GM23338 (cell line): ENCODE measurements at regions not wholly inside any gene's neighbourhood (a gene's known extent, or its start where the extent isn't known, plus 50 kb on each side); places are given as distances from the start of the nearest gene placed in this dataset.

Source experiments
- EZH2 ChIP-seq: fragments of 200-600 bp; sonication (generic); IDR thresholded peaks from one replicate; pipeline ENCODE4 v1.8.0; 2017; ENCODE audit warnings: antibody characterized with exemption, mild to moderate bottlenecking, low read depth; ENCODE audit not compliant: unreplicated experiment
- EZH2phosphoT487 ChIP-seq: fragments of 200-600 bp; sonication (generic); IDR thresholded peaks from one replicate; pipeline ENCODE4 v1.8.1; 2018; ENCODE audit warnings: antibody characterized with exemption; ENCODE audit not compliant: unreplicated experiment
- JUNB ChIP-seq: IDR thresholded peaks from one replicate; pipeline ENCODE4 v1.6.1; 2016; ENCODE audit warnings: antibody characterized with exemption; ENCODE audit not compliant: unreplicated experiment
- TF ChIP-seq, protein P1 (sequence below): fragments of 250-450 bp; sonication (Bioruptor Pico); IDR thresholded peaks from 2 replicates; pipeline ENCODE4 v1.5.0; 2020; ENCODE audit warnings: mild to moderate bottlenecking, moderate library complexity
- TF ChIP-seq, protein P2 (sequence below): IDR thresholded peaks from one replicate; pipeline ENCODE4 v1.6.1; 2018; ENCODE audit warnings: antibody characterized with exemption; ENCODE audit not compliant: unreplicated experiment
- TF ChIP-seq, protein P3 (sequence below): IDR thresholded peaks from 2 replicates; pipeline ENCODE4 v1.6.1; 2016; ENCODE audit warnings: antibody characterized with exemption

DNA sequence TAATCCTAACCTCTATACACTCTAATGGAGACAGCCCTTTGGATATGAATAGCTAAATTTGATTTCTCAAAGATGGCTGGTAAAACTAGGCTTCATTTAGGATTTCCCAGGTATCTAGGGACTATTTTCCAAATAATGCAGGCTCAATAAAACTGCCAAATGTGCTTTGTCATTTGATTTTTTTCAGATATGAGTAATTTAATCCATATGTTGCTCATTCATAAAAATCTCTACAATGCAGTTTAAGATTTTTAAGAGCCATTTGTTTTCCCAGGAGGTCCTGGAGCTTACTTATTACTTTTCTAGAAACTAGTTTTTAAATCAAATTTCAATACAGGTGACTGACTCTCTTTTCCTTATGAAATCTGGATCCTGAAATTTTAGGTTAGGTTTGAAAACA, 349.3 kb upstream of the SLC24A2 start (continued):
- TF ChIP-seq, protein P1, sequence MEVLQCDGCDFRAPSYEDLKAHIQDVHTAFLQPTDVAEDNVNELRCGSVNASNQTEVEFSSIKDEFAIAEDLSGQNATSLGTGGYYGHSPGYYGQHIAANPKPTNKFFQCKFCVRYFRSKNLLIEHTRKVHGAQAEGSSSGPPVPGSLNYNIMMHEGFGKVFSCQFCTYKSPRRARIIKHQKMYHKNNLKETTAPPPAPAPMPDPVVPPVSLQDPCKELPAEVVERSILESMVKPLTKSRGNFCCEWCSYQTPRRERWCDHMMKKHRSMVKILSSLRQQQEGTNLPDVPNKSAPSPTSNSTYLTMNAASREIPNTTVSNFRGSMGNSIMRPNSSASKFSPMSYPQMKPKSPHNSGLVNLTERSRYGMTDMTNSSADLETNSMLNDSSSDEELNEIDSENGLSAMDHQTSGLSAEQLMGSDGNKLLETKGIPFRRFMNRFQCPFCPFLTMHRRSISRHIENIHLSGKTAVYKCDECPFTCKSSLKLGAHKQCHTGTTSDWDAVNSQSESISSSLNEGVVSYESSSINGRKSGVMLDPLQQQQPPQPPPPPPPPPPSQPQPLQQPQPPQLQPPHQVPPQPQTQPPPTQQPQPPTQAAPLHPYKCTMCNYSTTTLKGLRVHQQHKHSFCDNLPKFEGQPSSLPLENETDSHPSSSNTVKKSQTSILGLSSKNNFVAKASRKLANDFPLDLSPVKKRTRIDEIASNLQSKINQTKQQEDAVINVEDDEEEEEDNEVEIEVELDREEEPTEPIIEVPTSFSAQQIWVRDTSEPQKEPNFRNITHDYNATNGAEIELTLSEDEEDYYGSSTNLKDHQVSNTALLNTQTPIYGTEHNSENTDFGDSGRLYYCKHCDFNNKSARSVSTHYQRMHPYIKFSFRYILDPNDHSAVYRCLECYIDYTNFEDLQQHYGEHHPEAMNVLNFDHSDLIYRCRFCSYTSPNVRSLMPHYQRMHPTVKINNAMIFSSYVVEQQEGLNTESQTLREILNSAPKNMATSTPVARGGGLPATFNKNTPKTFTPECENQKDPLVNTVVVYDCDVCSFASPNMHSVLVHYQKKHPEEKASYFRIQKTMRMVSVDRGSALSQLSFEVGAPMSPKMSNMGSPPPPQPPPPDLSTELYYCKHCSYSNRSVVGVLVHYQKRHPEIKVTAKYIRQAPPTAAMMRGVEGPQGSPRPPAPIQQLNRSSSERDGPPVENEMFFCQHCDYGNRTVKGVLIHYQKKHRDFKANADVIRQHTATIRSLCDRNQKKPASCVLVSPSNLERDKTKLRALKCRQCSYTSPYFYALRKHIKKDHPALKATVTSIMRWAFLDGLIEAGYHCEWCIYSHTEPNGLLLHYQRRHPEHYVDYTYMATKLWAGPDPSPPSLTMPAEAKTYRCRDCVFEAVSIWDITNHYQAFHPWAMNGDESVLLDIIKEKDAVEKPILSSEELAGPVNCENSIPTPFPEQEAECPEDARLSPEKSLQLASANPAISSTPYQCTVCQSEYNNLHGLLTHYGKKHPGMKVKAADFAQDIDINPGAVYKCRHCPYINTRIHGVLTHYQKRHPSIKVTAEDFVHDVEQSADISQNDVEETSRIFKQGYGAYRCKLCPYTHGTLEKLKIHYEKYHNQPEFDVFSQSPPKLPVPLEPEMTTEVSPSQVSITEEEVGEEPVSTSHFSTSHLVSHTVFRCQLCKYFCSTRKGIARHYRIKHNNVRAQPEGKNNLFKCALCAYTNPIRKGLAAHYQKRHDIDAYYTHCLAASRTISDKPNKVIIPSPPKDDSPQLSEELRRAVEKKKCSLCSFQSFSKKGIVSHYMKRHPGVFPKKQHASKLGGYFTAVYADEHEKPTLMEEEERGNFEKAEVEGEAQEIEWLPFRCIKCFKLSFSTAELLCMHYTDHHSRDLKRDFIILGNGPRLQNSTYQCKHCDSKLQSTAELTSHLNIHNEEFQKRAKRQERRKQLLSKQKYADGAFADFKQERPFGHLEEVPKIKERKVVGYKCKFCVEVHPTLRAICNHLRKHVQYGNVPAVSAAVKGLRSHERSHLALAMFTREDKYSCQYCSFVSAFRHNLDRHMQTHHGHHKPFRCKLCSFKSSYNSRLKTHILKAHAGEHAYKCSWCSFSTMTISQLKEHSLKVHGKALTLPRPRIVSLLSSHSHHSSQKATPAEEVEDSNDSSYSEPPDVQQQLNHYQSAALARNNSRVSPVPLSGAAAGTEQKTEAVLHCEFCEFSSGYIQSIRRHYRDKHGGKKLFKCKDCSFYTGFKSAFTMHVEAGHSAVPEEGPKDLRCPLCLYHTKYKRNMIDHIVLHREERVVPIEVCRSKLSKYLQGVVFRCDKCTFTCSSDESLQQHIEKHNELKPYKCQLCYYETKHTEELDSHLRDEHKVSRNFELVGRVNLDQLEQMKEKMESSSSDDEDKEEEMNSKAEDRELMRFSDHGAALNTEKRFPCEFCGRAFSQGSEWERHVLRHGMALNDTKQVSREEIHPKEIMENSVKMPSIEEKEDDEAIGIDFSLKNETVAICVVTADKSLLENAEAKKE: no peak
- TF ChIP-seq JUNB: no peak
- no peak for TF ChIP-seq EZH2
- TF ChIP-seq, protein P2, sequence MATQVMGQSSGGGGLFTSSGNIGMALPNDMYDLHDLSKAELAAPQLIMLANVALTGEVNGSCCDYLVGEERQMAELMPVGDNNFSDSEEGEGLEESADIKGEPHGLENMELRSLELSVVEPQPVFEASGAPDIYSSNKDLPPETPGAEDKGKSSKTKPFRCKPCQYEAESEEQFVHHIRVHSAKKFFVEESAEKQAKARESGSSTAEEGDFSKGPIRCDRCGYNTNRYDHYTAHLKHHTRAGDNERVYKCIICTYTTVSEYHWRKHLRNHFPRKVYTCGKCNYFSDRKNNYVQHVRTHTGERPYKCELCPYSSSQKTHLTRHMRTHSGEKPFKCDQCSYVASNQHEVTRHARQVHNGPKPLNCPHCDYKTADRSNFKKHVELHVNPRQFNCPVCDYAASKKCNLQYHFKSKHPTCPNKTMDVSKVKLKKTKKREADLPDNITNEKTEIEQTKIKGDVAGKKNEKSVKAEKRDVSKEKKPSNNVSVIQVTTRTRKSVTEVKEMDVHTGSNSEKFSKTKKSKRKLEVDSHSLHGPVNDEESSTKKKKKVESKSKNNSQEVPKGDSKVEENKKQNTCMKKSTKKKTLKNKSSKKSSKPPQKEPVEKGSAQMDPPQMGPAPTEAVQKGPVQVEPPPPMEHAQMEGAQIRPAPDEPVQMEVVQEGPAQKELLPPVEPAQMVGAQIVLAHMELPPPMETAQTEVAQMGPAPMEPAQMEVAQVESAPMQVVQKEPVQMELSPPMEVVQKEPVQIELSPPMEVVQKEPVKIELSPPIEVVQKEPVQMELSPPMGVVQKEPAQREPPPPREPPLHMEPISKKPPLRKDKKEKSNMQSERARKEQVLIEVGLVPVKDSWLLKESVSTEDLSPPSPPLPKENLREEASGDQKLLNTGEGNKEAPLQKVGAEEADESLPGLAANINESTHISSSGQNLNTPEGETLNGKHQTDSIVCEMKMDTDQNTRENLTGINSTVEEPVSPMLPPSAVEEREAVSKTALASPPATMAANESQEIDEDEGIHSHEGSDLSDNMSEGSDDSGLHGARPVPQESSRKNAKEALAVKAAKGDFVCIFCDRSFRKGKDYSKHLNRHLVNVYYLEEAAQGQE: no peak
- no peak for TF ChIP-seq EZH2phosphoT487
- TF ChIP-seq, protein P3, sequence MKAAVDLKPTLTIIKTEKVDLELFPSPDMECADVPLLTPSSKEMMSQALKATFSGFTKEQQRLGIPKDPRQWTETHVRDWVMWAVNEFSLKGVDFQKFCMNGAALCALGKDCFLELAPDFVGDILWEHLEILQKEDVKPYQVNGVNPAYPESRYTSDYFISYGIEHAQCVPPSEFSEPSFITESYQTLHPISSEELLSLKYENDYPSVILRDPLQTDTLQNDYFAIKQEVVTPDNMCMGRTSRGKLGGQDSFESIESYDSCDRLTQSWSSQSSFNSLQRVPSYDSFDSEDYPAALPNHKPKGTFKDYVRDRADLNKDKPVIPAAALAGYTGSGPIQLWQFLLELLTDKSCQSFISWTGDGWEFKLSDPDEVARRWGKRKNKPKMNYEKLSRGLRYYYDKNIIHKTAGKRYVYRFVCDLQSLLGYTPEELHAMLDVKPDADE: no peak
